Fibroblast of peridontal ligament (primary cell): ENCODE measurements at regions not wholly inside any gene's neighbourhood (a gene's known extent, or its start where the extent isn't known, plus 50 kb on each side); places are given as distances from the start of the nearest gene placed in this dataset.

Experiments
- DNase-seq: peaks from one replicate; pipeline ENCODE4 v3.0.0-alpha.2; 2010; ENCODE audit errors: extremely low read depth

GRCh38 chr11:128407962-128408361 lies 179.4 kb downstream of the ETS1 start:
- DNase-seq = peak; percentile 98

- peak; percentile 52 for DNase-seq
Observed at GRCh38 chr11:128405714-128406662, 181.4 kb downstream of the ETS1 start.

- DNase-seq = no peak
Observed at GRCh38 chr11:128405112-128405511, 182.2 kb downstream of the ETS1 start.

- DNase-seq = no peak
Observed at GRCh38 chr11:128404437-128404836, 182.9 kb downstream of the ETS1 start.

- peak; percentile 97 for DNase-seq
Observed at GRCh38 chr11:128400382-128401203, 186.8 kb downstream of the ETS1 start.

GRCh38 chr11:128399251-128400121 lies 187.9 kb downstream of the ETS1 start:
- DNase-seq = peak; percentile 87

GRCh38 chr11:128398517-128399250 lies 188.7 kb downstream of the ETS1 start:
- no peak for DNase-seq

- no peak for DNase-seq
Observed at GRCh38 chr11:128397362-128397761, 190.0 kb downstream of the ETS1 start.

- DNase-seq = peak; percentile 39
Observed at GRCh38 chr11:128394431-128395089, 192.8 kb downstream of the ETS1 start.

- DNase-seq = no peak
Observed at GRCh38 chr11:128392259-128392658, 195.1 kb downstream of the ETS1 start.

GRCh38 chr11:128391811-128392210 lies 195.5 kb downstream of the ETS1 start:
- no peak for DNase-seq

- no peak for DNase-seq
Observed at GRCh38 chr11:128390246-128390645, 197.1 kb downstream of the ETS1 start.

GRCh38 chr11:128389461-128389976 lies 197.8 kb downstream of the ETS1 start:
- no peak for DNase-seq

- no peak for DNase-seq
Observed at GRCh38 chr11:128388206-128388815, 199.0 kb downstream of the ETS1 start.

GRCh38 chr11:128379587-128380580 lies 207.5 kb downstream of the ETS1 start:
- no peak for DNase-seq

GRCh38 chr11:128375961-128376360 lies 211.4 kb downstream of the ETS1 start:
- no peak for DNase-seq

- DNase-seq = no peak
Observed at GRCh38 chr11:128374026-128374425, 213.3 kb downstream of the ETS1 start.

GRCh38 chr11:128372977-128373376 lies 214.4 kb downstream of the ETS1 start:
- peak; percentile 61 for DNase-seq
